ENCODE measurements at regions not wholly inside any gene's neighbourhood (a gene's known extent, or its start where the extent isn't known, plus 50 kb on each side); places are given as distances from the start of the nearest gene placed in this dataset.

DNA sequence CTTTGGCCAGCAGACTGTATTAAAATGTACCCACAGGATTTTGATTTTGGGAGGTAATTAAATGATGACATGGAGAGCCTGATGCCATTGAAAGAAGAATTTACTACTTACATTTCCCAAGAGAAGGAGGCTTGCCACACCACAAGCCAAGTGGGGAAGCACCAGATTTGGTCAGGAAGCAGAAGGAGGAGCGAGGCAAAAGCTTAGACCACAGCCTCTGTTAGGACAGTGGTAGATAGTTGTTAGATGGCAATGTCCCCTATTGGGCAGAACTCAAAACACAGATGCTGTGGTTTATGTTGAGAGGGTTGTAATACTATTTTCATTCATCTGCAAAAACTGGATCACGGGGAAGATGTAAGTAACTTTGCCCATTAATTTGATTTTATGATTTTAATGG, 709.4 kb downstream of the VRK1 start:
- CTCF ChIA-PET = no interaction called here
- POLR2A ChIA-PET = no interaction called here
- H3K9me3 ChIP-seq (ENCODE audit: control insufficient read depth, insufficient read depth, low read length) = peaks cover 32% of the 10 kb centered on the region; the same call in 1 of the 2 replicates
- no peak overlapping the region for H3K27ac ChIP-seq (ENCODE audit: low read depth, low read length)
- TF ChIP-seq, protein P1, sequence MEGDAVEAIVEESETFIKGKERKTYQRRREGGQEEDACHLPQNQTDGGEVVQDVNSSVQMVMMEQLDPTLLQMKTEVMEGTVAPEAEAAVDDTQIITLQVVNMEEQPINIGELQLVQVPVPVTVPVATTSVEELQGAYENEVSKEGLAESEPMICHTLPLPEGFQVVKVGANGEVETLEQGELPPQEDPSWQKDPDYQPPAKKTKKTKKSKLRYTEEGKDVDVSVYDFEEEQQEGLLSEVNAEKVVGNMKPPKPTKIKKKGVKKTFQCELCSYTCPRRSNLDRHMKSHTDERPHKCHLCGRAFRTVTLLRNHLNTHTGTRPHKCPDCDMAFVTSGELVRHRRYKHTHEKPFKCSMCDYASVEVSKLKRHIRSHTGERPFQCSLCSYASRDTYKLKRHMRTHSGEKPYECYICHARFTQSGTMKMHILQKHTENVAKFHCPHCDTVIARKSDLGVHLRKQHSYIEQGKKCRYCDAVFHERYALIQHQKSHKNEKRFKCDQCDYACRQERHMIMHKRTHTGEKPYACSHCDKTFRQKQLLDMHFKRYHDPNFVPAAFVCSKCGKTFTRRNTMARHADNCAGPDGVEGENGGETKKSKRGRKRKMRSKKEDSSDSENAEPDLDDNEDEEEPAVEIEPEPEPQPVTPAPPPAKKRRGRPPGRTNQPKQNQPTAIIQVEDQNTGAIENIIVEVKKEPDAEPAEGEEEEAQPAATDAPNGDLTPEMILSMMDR (IDR thresholded peaks at IDR 0.05; ENCODE audit: low read depth, low read length) = no peak
- no peak overlapping the region for H3K4me3 ChIP-seq (ENCODE audit: low read depth, low read length)
- no peaks in the 10 kb centered on the region for H3K27me3 ChIP-seq (ENCODE audit: control insufficient read depth, insufficient read depth, low read length)
- no peak for DNase-seq (ENCODE audit: low read depth, low spot score)

DNA sequence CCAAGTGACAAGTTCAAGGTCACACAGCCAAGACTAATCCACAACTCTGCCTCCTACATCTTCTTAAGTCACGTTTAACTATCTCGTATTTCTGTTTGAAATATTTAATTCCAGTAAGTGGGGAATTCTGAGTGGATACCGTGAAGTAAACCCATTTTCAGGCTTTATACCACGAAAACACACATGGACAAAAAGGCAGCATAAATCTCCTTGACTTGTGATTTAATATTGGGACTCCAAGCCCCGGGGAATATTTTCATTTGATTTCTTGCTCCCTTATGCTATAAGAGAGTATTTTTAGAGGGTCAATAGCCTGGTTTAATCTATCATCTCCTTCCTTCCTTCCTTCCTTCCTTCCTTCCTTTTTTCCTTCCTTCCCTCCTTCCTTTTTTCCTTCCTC, 716.7 kb downstream of the VRK1 start:
- no peak overlapping the region for H3K27ac ChIP-seq (ENCODE audit: low read depth, low read length)
- POLR2A ChIA-PET = no interaction called here
- no peak for DNase-seq (ENCODE audit: low read depth, low spot score)

DNA sequence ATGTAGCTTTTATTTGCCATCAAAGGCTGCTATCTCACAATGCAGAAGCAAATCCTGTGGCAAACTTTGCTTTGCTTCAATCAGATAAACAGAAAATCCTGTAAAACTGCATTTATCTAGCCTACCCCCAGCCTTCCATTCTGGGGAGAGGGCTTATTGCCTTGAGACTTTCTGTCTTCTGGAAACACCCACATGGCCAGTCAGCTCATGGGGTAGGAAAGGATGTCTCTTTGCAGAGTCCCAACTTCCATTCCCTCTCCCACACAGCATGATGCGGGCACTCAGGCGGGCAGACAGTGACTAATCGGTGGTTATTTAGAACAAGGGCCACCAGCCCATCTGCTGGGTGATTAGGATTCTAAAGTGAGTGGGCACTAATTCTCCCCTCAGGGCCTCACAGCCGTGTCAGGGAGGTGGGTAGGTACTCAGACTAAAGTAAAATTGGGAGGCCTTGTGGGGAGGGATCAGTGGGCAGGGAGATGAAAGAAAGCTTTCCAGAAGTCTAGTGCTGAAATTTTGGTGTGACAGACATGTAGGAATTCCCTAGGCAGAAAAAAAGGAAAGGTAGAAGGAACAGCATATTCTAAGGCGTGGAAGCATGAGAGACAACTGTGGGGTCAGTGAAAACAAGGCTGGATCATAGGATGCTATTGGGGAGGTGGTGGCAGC, 720.5 kb downstream of the VRK1 start:
- CTCF ChIA-PET = no interaction called here
- Histone ChIP-seq H3K4me3 (ENCODE audit: low read depth, low read length) (no peak overlapping the region), H3K9me3 (ENCODE audit: control insufficient read depth, insufficient read depth, low read length) (peaks cover 33% of the 10 kb centered on the region)

More for the DNA sequence above, 716.7 kb downstream of the VRK1 start:
- TF ChIP-seq, protein P1 (IDR thresholded peaks at IDR 0.05; ENCODE audit: low read depth, low read length) = no peak
- H3K27me3 ChIP-seq (ENCODE audit: control insufficient read depth, insufficient read depth, low read length) = no peaks in the 10 kb centered on the region
- peaks cover 34% of the 10 kb centered on the region for H3K9me3 ChIP-seq (ENCODE audit: control insufficient read depth, insufficient read depth, low read length)
- CTCF ChIA-PET = no interaction called here
- no peak overlapping the region for H3K4me3 ChIP-seq (ENCODE audit: low read depth, low read length)

DNA sequence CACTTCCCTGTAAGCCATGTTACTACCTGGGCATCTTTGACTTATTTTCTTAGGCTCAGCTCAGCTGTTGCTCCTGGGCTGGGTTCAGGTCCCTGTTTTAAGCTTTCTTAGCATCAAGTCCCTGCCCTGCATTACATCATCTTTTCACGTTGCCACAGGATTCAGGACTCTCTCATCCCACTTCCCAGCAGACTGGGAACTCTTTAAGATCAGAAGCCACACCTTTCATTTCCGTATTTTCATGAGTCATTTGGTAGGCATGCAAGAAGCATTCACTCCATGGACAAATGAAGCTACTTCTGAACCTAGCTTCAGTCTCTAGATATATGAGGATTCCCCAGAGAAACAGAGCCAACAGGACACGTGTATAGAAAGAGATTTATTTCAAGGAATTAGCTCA, 726.8 kb downstream of the VRK1 start:
- DNase-seq (ENCODE audit: low read depth, low spot score) = no peak
- H3K27me3 ChIP-seq (ENCODE audit: control insufficient read depth, insufficient read depth, low read length) = no peaks in the 10 kb centered on the region
- CTCF ChIA-PET = no interaction called here
- H3K4me3 ChIP-seq (ENCODE audit: low read depth, low read length) = no peak overlapping the region
- peaks cover 43% of the 10 kb centered on the region for H3K9me3 ChIP-seq (ENCODE audit: control insufficient read depth, insufficient read depth, low read length)
- TF ChIP-seq, protein P1 (IDR thresholded peaks at IDR 0.05; ENCODE audit: low read depth, low read length) = no peak
- POLR2A ChIA-PET = no interaction called here
- H3K27ac ChIP-seq (ENCODE audit: low read depth, low read length) = no peak overlapping the region

More for the DNA sequence above, 720.5 kb downstream of the VRK1 start:
- Histone ChIP-seq H3K27ac (ENCODE audit: low read depth, low read length) (no peak overlapping the region), H3K27me3 (ENCODE audit: control insufficient read depth, insufficient read depth, low read length) (no peaks in the 10 kb centered on the region)
- TF ChIP-seq, protein P1 (IDR thresholded peaks at IDR 0.05; ENCODE audit: low read depth, low read length) = no peak
- POLR2A ChIA-PET = no interaction called here
- DNase-seq (ENCODE audit: low read depth, low spot score) = no peak

DNA sequence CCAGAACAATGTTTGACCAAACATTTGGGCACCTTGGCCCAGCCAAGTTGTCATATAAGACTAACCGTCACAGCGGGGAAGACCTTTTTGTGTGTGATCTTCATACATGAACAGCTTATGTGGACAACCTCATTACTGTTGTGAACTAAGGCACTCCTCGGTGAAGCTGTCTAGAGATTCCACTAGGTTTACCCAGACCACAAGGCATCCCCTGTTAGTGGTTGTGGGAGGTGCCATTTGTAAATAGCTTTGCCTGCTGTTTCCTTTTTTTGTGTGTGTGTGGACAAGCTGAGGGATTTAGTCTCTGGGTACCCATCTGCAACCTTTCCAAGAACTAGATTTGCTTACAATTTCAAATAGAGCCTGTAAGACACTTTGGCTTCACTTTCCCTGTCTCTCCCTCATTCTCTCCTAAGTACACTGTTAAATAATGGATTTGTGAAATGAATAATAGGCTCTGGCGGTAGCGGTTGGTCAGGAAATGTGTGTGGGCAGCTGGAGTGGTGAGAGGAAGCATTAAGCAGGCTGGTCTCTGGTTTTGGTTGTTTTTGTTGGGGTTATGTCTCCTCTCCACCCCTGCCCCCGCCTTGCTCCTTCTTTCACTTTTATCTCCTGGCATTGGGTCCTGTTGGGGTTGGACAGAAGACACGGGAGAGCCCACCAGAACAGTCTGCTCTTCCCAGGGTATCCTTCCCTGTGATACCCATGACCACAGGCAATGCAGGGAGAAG, 727.6 kb downstream of the VRK1 start:
- DNase-seq (ENCODE audit: low read depth, low spot score) = no peak
- Histone ChIP-seq H3K4me3 (ENCODE audit: low read depth, low read length) (no peak overlapping the region), H3K27me3 (ENCODE audit: control insufficient read depth, insufficient read depth, low read length) (no peaks in the 10 kb centered on the region), H3K27ac (ENCODE audit: low read depth, low read length) (no peak overlapping the region), H3K9me3 (ENCODE audit: control insufficient read depth, insufficient read depth, low read length) (peaks cover 40% of the 10 kb centered on the region)
- TF ChIP-seq, protein P1 (IDR thresholded peaks at IDR 0.05; ENCODE audit: low read depth, low read length) = no peak
- ChIA-PET POLR2A (no interaction called here), CTCF (no interaction called here)

Measured in AG04450 (cell line).